K562 (cell line): ENCODE measurements at regions not wholly inside any gene's neighbourhood (a gene's known extent, or its start where the extent isn't known, plus 50 kb on each side); places are given as distances from the start of the nearest gene placed in this dataset.

Source experiments
- ARID4B ChIP-seq: sonication (generic); formaldehyde crosslinking; IDR thresholded peaks from 2 replicates; pipeline ENCODE4 v1.8.0; 2022; ENCODE audit warnings: mild to moderate bottlenecking, missing genetic modification reagents
- ATF3 ChIP-seq, 2 experiments: fragments of 450-650 bp in 1 of 2; sonication (generic) in 1 of 2; formaldehyde crosslinking in 1 of 2; IDR thresholded peaks in 1 of 2; conservative IDR thresholded peaks in 1 of 2; 2 replicates each; pipeline versions ENCODE4 v1.6.1 to v1.8.1; 2016 to 2023; ENCODE audit warnings: mild to moderate bottlenecking in 2 of 2, moderate library complexity in 2 of 2, inconsistent platforms in 1 of 2, missing genetic modification reagents in 1 of 2
- CREB1 ChIP-seq, 2 experiments: sonication (generic) in 1 of 2; formaldehyde crosslinking in 1 of 2; IDR thresholded peaks; 2 replicates each; pipeline versions ENCODE4 v1.6.1 to v1.8.0; 2012 to 2022; ENCODE audit warnings: inconsistent platforms in 1 of 2, mild to moderate bottlenecking in 1 of 2, missing genetic modification reagents in 1 of 2, moderate library complexity in 1 of 2
- EP400 ChIP-seq: fragments of 450-650 bp; IDR thresholded peaks from 2 replicates; pipeline ENCODE4 v1.6.1; 2017; ENCODE audit warnings: antibody characterized with exemption, mild to moderate bottlenecking, moderate library complexity
- KDM1A ChIP-seq, 2 experiments: fragments of 450-650 bp; IDR thresholded peaks; 2 replicates each; pipeline ENCODE4 v1.6.1; 2016; ENCODE audit warnings: mild to moderate bottlenecking in 2 of 2
- KLF13 ChIP-seq: fragments of 450-650 bp; IDR thresholded peaks from 2 replicates; pipeline ENCODE4 v1.6.1; 2016; ENCODE audit warnings: missing genetic modification characterization, low read depth, mild to moderate bottlenecking, missing compliant biosample characterization, moderate library complexity, borderline replicate concordance
- POLR2AphosphoS5 ChIP-seq: IDR thresholded peaks from 2 replicates; pipeline ENCODE4 v1.6.1; 2011; ENCODE audit warnings: mild to moderate bottlenecking, low read depth, low read length, moderate library complexity; ENCODE audit not compliant: control insufficient read depth, insufficient read depth
- PTBP1 ChIP-seq: fragments of 200-400 bp; formaldehyde crosslinking; IDR thresholded peaks from 2 replicates; pipeline ENCODE4 v1.6.1; 2017; ENCODE audit warnings: low read depth, low read length
- SMAD4 ChIP-seq: fragments of 250-450 bp; sonication (Bioruptor Pico); conservative IDR thresholded peaks from 2 replicates; pipeline ENCODE4 v1.8.0; 2021; ENCODE audit warnings: inconsistent platforms, mild to moderate bottlenecking, moderate library complexity

GRCh38 chr6:27066802-27067201 is 180.7 kb upstream of the PRSS16 start:
- TF ChIP-seq KLF13 (tag) (no peak), ARID4B (CRISPR knock-in tag) (no peak), EP400 (no peak), POLR2AphosphoS5 (no peak), KDM1A (IDR thresholded peaks at IDR 0.05) (no peak), PTBP1 (no peak), CREB1 (IDR thresholded peaks at IDR 0.05) (no peak), CREB1 (CRISPR knock-in tag; IDR thresholded peaks at IDR 0.05) (no peak), SMAD4 (CRISPR knock-in tag) (no peak), ATF3 (IDR thresholded peaks at IDR 0.05) (no peak), ATF3 (CRISPR knock-in tag; conservative IDR thresholded peaks at IDR 0.05) (no peak)
